MCF 10A (cell line): ENCODE measurements at regions not wholly inside any gene's neighbourhood (a gene's known extent, or its start where the extent isn't known, plus 50 kb on each side); places are given as distances from the start of the nearest gene placed in this dataset.

ENCODE experiments used
- BruUV-seq: library from RNA; stranded (reverse); fragments of 400-500 nt; replicated peaks from 2 replicates; lab custom pipeline; 2021; lab: Mats Ljungman, UMichigan
- CTCF ChIA-PET: fragments of 300-600 bp; sonication (Branson Sonifier 250); formaldehyde crosslinking; extraction: SDS; loops from one replicate; lab custom pipeline; 2021; ENCODE audit warnings: antibody characterized with exemption, inconsistent platforms; lab: Yijun Ruan, JAX
- POLR2A ChIA-PET: fragments of 300-600, 350-650 bp; sonication (Branson Sonifier 250); formaldehyde crosslinking; extraction: SDS; loops from one replicate; lab custom pipeline; 2020; ENCODE audit warnings: antibody characterized with exemption, inconsistent platforms; lab: Yijun Ruan, JAX
- DNase-seq: peaks from one replicate; pipeline ENCODE4 v3.0.0-alpha.2; 2018; ENCODE audit not compliant: unreplicated experiment
- H3K27ac Mint-ChIP-seq: one replicate; pipeline ENCODE4 v1.8.0; 2022; ENCODE audit warnings: mild to moderate bottlenecking, low read depth, mixed read lengths; ENCODE audit not compliant: unreplicated experiment
- H3K27me3 Mint-ChIP-seq: one replicate; pipeline ENCODE4 v1.8.0; 2022; ENCODE audit warnings: mixed read lengths; ENCODE audit not compliant: insufficient read depth, unreplicated experiment
- H3K36me3 Mint-ChIP-seq: one replicate; pipeline ENCODE4 v1.8.0; 2022; ENCODE audit warnings: mild to moderate bottlenecking, moderate library complexity, mixed read lengths; ENCODE audit not compliant: insufficient read depth, unreplicated experiment
- H3K4me1 Mint-ChIP-seq: one replicate; pipeline ENCODE4 v1.8.0; 2022; ENCODE audit warnings: mixed read lengths; ENCODE audit not compliant: insufficient read depth, unreplicated experiment
- H3K4me3 Mint-ChIP-seq: one replicate; pipeline ENCODE4 v1.8.0; 2022; ENCODE audit warnings: mild to moderate bottlenecking, moderate library complexity, mixed read lengths; ENCODE audit not compliant: unreplicated experiment
- H3K9me3 Mint-ChIP-seq: one replicate; pipeline ENCODE4 v1.8.0; 2022; ENCODE audit warnings: mixed read lengths; ENCODE audit not compliant: unreplicated experiment
- CTCF ChIP-seq: fragments of 200-600 bp; IDR thresholded peaks from one replicate; pipeline ENCODE4 v1.8.0; 2022; ENCODE audit warnings: antibody characterized with exemption, mild to moderate bottlenecking; ENCODE audit not compliant: unreplicated experiment
- intact Hi-C: fragments of 100-400 bp; cut with micrococcal nuclease; formaldehyde crosslinking; loops from 2 replicates; pipeline ENCODE4 v1.14.1; 2022

GRCh38 chr6:148225871-148226270 lies 116.8 kb upstream of the SASH1 start:
- Mint-ChIP-seq H3K27ac (no peak overlapping the region), H3K9me3 (no peaks in the 10 kb centered on the region), H3K4me3 (no peak overlapping the region), H3K36me3 (no peaks in the 10 kb centered on the region), H3K4me1 (peaks cover 8% of the 10 kb centered on the region), H3K27me3 (no peaks in the 10 kb centered on the region)
- no peak for TF ChIP-seq CTCF
- ChIA-PET POLR2A (interaction anchor here (0.9 to 1.7 kb wide), 2 partner anchors 9 to 33 kb away, joined by 3 to 5 read pairs; no protein-coding TSS in a partner anchor), CTCF (interaction anchor here (0.7 to 1.2 kb wide), 4 partner anchors 9 to 843 kb away, joined by 3 to 4 read pairs (median 3); no protein-coding TSS in a partner anchor)
- no peak for DNase-seq
- BruUV-seq = no TSS peak
- intact Hi-C loops = no loop called here

- Mint-ChIP-seq H3K9me3 (no peaks in the 10 kb centered on the region), H3K4me1 (peaks cover 11% of the 10 kb centered on the region), H3K27ac (no peak overlapping the region), H3K4me3 (no peak overlapping the region), H3K36me3 (no peaks in the 10 kb centered on the region), H3K27me3 (no peaks in the 10 kb centered on the region)
- ChIA-PET CTCF (interaction anchor here (0.6 to 1.2 kb wide), 4 partner anchors 11 to 843 kb away, joined by 3 to 4 read pairs (median 3); no protein-coding TSS in a partner anchor), POLR2A (interaction anchor here (1.0 to 2.2 kb wide), 4 partner anchors 9 to 35 kb away, joined by 4 to 10 read pairs (median 4); no protein-coding TSS in a partner anchor)
- no peak for TF ChIP-seq CTCF
- no TSS peak for BruUV-seq
- DNase-seq = no peak
- intact Hi-C loops = no loop called here
Measured at GRCh38 chr6:148226284-148226683, 116.4 kb upstream of the SASH1 start.

GRCh38 chr6:148231572-148231971 lies 111.1 kb upstream of the SASH1 start:
- no peak overlapping the region for H3K4me3 Mint-ChIP-seq
- no peak for DNase-seq
- H3K27ac Mint-ChIP-seq = peak overlapping the region; percentile 37
- peaks cover 5% of the 10 kb centered on the region for H3K9me3 Mint-ChIP-seq
- no TSS peak for BruUV-seq
- TF ChIP-seq CTCF = no peak
- ChIA-PET POLR2A (interaction anchor here (0.8 to 9.5 kb wide), 3 partner anchors 16 to 39 kb away, joined by 3 to 101 read pairs (median 5); no protein-coding TSS in a partner anchor), CTCF (interaction anchor here (1.0 to 1.3 kb wide), 3 partner anchors 19 to 54 kb away, joined by 3 to 7 read pairs (median 4); no protein-coding TSS in a partner anchor)
- peaks cover 27% of the 10 kb centered on the region for H3K4me1 Mint-ChIP-seq
- intact Hi-C loops = no loop called here
- H3K36me3 Mint-ChIP-seq = no peaks in the 10 kb centered on the region
- no peaks in the 10 kb centered on the region for H3K27me3 Mint-ChIP-seq

GRCh38 chr6:148235446-148235845 lies 107.2 kb upstream of the SASH1 start:
- ChIA-PET CTCF (interaction anchor here (1.1 to 2.0 kb wide), 3 partner anchors 16 to 58 kb away, joined by 3 to 5 read pairs (median 4); no protein-coding TSS in a partner anchor), POLR2A (interaction anchor here (0.5 to 9.5 kb wide), 11 partner anchors 9 to 548 kb away, joined by 3 to 101 read pairs (median 4); partner anchors contain the start of gene SASH1)
- Mint-ChIP-seq H3K36me3 (no peaks in the 10 kb centered on the region), H3K27me3 (no peaks in the 10 kb centered on the region), H3K4me1 (peaks cover 42% of the 10 kb centered on the region), H3K27ac (peak overlapping the region; percentile 77), H3K9me3 (peaks cover 5% of the 10 kb centered on the region), H3K4me3 (no peak overlapping the region)
- intact Hi-C loops = no loop called here
- BruUV-seq = no TSS peak
- peak; percentile 81 for DNase-seq
- no peak for TF ChIP-seq CTCF
